RPMI7951 (cell line): ENCODE measurements at regions not wholly inside any gene's neighbourhood (a gene's known extent, or its start where the extent isn't known, plus 50 kb on each side); places are given as distances from the start of the nearest gene placed in this dataset.
"Not testable (repeated sequence)": the region's sequence is repeated elsewhere in the genome, so short reads cannot be mapped to it uniquely, and the experiment has no call there.

ENCODE experiments used
- DNase-seq: peaks from one replicate; pipeline ENCODE4 v3.0.0-alpha.2; 2012; ENCODE audit warnings: low read depth

GRCh38 chr7:53087274-53087673 lies 51.8 kb downstream of the POM121L12 start:
- DNase-seq = no peak

GRCh38 chr7:53094191-53094590 lies 58.8 kb downstream of the POM121L12 start:
- no peak for DNase-seq

- DNase-seq = no peak
Measured at GRCh38 chr7:53094827-53095226, 59.4 kb downstream of the POM121L12 start.

- no peak for DNase-seq
Measured at GRCh38 chr7:53095731-53096501, 60.5 kb downstream of the POM121L12 start.

GRCh38 chr7:53100091-53100490 lies 64.7 kb downstream of the POM121L12 start:
- DNase-seq = no peak

GRCh38 chr7:53101026-53101425 lies 65.6 kb downstream of the POM121L12 start:
- no peak for DNase-seq

GRCh38 chr7:53110425-53110824 lies 75.0 kb downstream of the POM121L12 start:
- DNase-seq = no peak

GRCh38 chr7:53111031-53111430 lies 75.6 kb downstream of the POM121L12 start:
- no peak for DNase-seq

GRCh38 chr7:53113424-53113823 lies 78.0 kb downstream of the POM121L12 start:
- DNase-seq = no peak

- no peak for DNase-seq
Measured at GRCh38 chr7:53119514-53119941, 84.1 kb downstream of the POM121L12 start.

GRCh38 chr7:53121374-53121773 lies 85.9 kb downstream of the POM121L12 start:
- DNase-seq = no peak

GRCh38 chr7:53131697-53132096 lies 96.3 kb downstream of the POM121L12 start:
- DNase-seq = no peak

- DNase-seq = no peak
Measured at GRCh38 chr7:53151496-53151895, 116.1 kb downstream of the POM121L12 start.

GRCh38 chr7:53187184-53187583 lies 151.8 kb downstream of the POM121L12 start:
- not testable (repeated sequence) for DNase-seq

- DNase-seq = no peak
Measured at GRCh38 chr7:53191191-53191695, 155.8 kb downstream of the POM121L12 start.

- DNase-seq = no peak
Measured at GRCh38 chr7:53191836-53192443, 156.5 kb downstream of the POM121L12 start.

GRCh38 chr7:53205006-53205405 lies 169.6 kb downstream of the POM121L12 start:
- no peak for DNase-seq

GRCh38 chr7:53209129-53209528 lies 173.7 kb downstream of the POM121L12 start:
- DNase-seq = no peak

- no peak for DNase-seq
Measured at GRCh38 chr7:53214463-53214862, 179.0 kb downstream of the POM121L12 start.

GRCh38 chr7:53218730-53219504 lies 183.5 kb downstream of the POM121L12 start:
- DNase-seq = no peak

- DNase-seq = no peak
Measured at GRCh38 chr7:53229202-53229601, 193.8 kb downstream of the POM121L12 start.

GRCh38 chr7:53237344-53237913 lies 202.0 kb downstream of the POM121L12 start:
- no peak for DNase-seq
